GM23248 (cell line): ENCODE measurements at regions not wholly inside any gene's neighbourhood (a gene's known extent, or its start where the extent isn't known, plus 50 kb on each side); places are given as distances from the start of the nearest gene placed in this dataset.

ENCODE experiments used
- DNase-seq: peaks from one replicate; pipeline ENCODE4 v3.0.0-alpha.2; 2015
- H2AFZ ChIP-seq: fragments of 200-600 bp; sonication (generic); 2 replicates; pipeline ENCODE4 v1.6.1; 2016; ENCODE audit warnings: antibody characterized with exemption
- H3F3A ChIP-seq: fragments of 200-600 bp; sonication (generic); 2 replicates; pipeline ENCODE4 v1.6.1; 2016; ENCODE audit warnings: mild to moderate bottlenecking, antibody characterized with exemption, mixed run types; ENCODE audit not compliant: insufficient read depth
- H3K27ac ChIP-seq: fragments of 200-600 bp; sonication (generic); 2 replicates; pipeline ENCODE4 v1.5.1; 2016; ENCODE audit warnings: mild to moderate bottlenecking
- H3K27me3 ChIP-seq: fragments of 200-600 bp; sonication (generic); replicated peaks from 2 replicates; pipeline ENCODE4 v1.6.1; 2016; ENCODE audit warnings: mild to moderate bottlenecking; ENCODE audit not compliant: insufficient read depth
- H3K36me3 ChIP-seq: fragments of 200-600 bp; sonication (generic); 2 replicates; pipeline ENCODE4 v1.6.1; 2016; ENCODE audit warnings: low read depth, mild to moderate bottlenecking
- H3K4me1 ChIP-seq: fragments of 200-600 bp; sonication (generic); 2 replicates; pipeline ENCODE4 v1.6.1; 2016; ENCODE audit warnings: mild to moderate bottlenecking; ENCODE audit not compliant: insufficient read depth
- H3K4me2 ChIP-seq: fragments of 200-600 bp; sonication (generic); one replicate; pipeline ENCODE4 v1.6.1; 2016; ENCODE audit warnings: mild to moderate bottlenecking; ENCODE audit not compliant: unreplicated experiment
- H3K4me3 ChIP-seq: fragments of 200-600 bp; sonication (generic); 2 replicates; pipeline ENCODE4 v1.5.1; 2016; ENCODE audit warnings: mild to moderate bottlenecking
- H3K79me2 ChIP-seq: fragments of 200-600 bp; sonication (generic); 2 replicates; pipeline ENCODE4 v1.6.1; 2016; ENCODE audit warnings: mild to moderate bottlenecking; ENCODE audit not compliant: insufficient read depth
- H3K9ac ChIP-seq: fragments of 200-600 bp; sonication (generic); 2 replicates; pipeline ENCODE4 v1.6.1; 2016; ENCODE audit warnings: mild to moderate bottlenecking
- H3K9me2 ChIP-seq: fragments of 200-600 bp; sonication (generic); 2 replicates; pipeline ENCODE4 v1.6.1; 2016; ENCODE audit warnings: mixed run types, mild to moderate bottlenecking, moderate library complexity; ENCODE audit not compliant: insufficient read depth
- H3K9me3 ChIP-seq: fragments of 200-600 bp; sonication (generic); one replicate; pipeline ENCODE4 v1.6.1; 2017; ENCODE audit warnings: low read depth
- H4K20me1 ChIP-seq: fragments of 200-600 bp; sonication (generic); 2 replicates; pipeline ENCODE4 v1.6.0; 2016; ENCODE audit not compliant: insufficient read depth
- EZH2 ChIP-seq: fragments of 200-600 bp; sonication (generic); IDR thresholded peaks from 2 replicates; pipeline ENCODE4 v1.6.1; 2018; ENCODE audit warnings: antibody characterized with exemption, mild to moderate bottlenecking; ENCODE audit not compliant: insufficient read depth, poor library complexity, severe bottlenecking
- EZH2phosphoT487 ChIP-seq: fragments of 200-600 bp; sonication (generic); IDR thresholded peaks from 2 replicates; pipeline ENCODE4 v1.6.1; 2018; ENCODE audit warnings: antibody characterized with exemption, moderate library complexity, mild to moderate bottlenecking, low read depth; ENCODE audit not compliant: insufficient read depth
- WGBS, 2 experiments: methylation state at CpG; one replicate each; pipeline ENCODE4 v1.1.6; 2015 to 2017; ENCODE audit warnings: low lambda C conversion rate in 2 of 2, low coverage in 1 of 2; ENCODE audit errors: missing lambda C conversion rate in 2 of 2; 5-methylcytosine and 5-hydroxymethylcytosine counted together
- in situ Hi-C: fragments of 300-500 bp; cut with MboI; formaldehyde crosslinking; loops from 2 replicates; pipeline ENCODE4 v1.15.0; 2020

GRCh38 chr18:45551142-45551815, 64.0 kb upstream of the SLC14A2 start:
- Histone ChIP-seq H4K20me1 (no peaks in the 10 kb centered on the region), H3F3A (no peaks in the 10 kb centered on the region), H2AFZ (no peak overlapping the region), H3K36me3 (no peaks in the 10 kb centered on the region), H3K4me1 (no peaks in the 10 kb centered on the region), H3K27me3 (no peaks in the 10 kb centered on the region; the same call in 1 of the 2 replicates), H3K9ac (no peak overlapping the region), H3K9me2 (no peaks in the 10 kb centered on the region), H3K4me2 (no peak overlapping the region), H3K79me2 (no peaks in the 10 kb centered on the region), H3K27ac (no peak overlapping the region), H3K4me3 (no peak overlapping the region), H3K9me3 (no peaks in the 10 kb centered on the region)
- in situ Hi-C loops, result no loop called here
- WGBS, 2 experiments, result 71 to 74% methylated on average over 6 of the region's 6 CpGs
- DNase-seq, result no peak
- TF ChIP-seq EZH2 (no peak), EZH2phosphoT487 (no peak)

GRCh38 chr18:45553723-45554388, 61.4 kb upstream of the SLC14A2 start:
- Histone ChIP-seq H3K27me3 (no peaks in the 10 kb centered on the region; the same call in 1 of the 2 replicates), H2AFZ (no peak overlapping the region), H3K4me3 (no peak overlapping the region), H3F3A (no peaks in the 10 kb centered on the region), H3K9me2 (no peaks in the 10 kb centered on the region), H3K4me2 (no peak overlapping the region), H3K79me2 (no peaks in the 10 kb centered on the region), H3K9ac (no peak overlapping the region), H4K20me1 (no peaks in the 10 kb centered on the region), H3K36me3 (no peaks in the 10 kb centered on the region), H3K27ac (no peak overlapping the region), H3K4me1 (no peaks in the 10 kb centered on the region), H3K9me3 (no peaks in the 10 kb centered on the region)
- 64 to 69% methylated on average over 7 of the region's 7 CpGs for WGBS, 2 experiments
- TF ChIP-seq EZH2phosphoT487, result no peak
- TF ChIP-seq EZH2, result no peak
- in situ Hi-C loops, result no loop called here
- no peak for DNase-seq

GRCh38 chr18:45554389-45554737, 60.9 kb upstream of the SLC14A2 start:
- Histone ChIP-seq H3K4me1 (no peaks in the 10 kb centered on the region), H3K79me2 (no peaks in the 10 kb centered on the region), H3K9me2 (no peaks in the 10 kb centered on the region), H3K9me3 (no peaks in the 10 kb centered on the region), H2AFZ (no peak overlapping the region), H3K4me2 (no peak overlapping the region), H3K9ac (no peak overlapping the region), H3K27ac (no peak overlapping the region), H3K36me3 (no peaks in the 10 kb centered on the region), H3K4me3 (no peak overlapping the region), H4K20me1 (no peaks in the 10 kb centered on the region), H3K27me3 (no peaks in the 10 kb centered on the region; the same call in 1 of the 2 replicates), H3F3A (no peaks in the 10 kb centered on the region)
- 9 to 16% methylated on average over 6 of the region's 6 CpGs for WGBS, 2 experiments
- no peak for DNase-seq
- no peak for TF ChIP-seq EZH2
- TF ChIP-seq EZH2phosphoT487, result no peak
- in situ Hi-C loops, result no loop called here

GRCh38 chr18:45556222-45556621, 59.1 kb upstream of the SLC14A2 start:
- no peak for TF ChIP-seq EZH2phosphoT487
- no peak for TF ChIP-seq EZH2
- H3F3A ChIP-seq, result no peaks in the 10 kb centered on the region
- no peak overlapping the region for H3K27ac ChIP-seq
- H3K36me3 ChIP-seq, result no peaks in the 10 kb centered on the region
- H2AFZ ChIP-seq, result no peak overlapping the region
- 94 to 96% methylated on average over 2 of the region's 2 CpGs for WGBS, 2 experiments
- H3K9me3 ChIP-seq, result no peaks in the 10 kb centered on the region
- no peaks in the 10 kb centered on the region for H3K4me1 ChIP-seq
- no peaks in the 10 kb centered on the region for H4K20me1 ChIP-seq
- no peak for DNase-seq
- no peak overlapping the region for H3K4me3 ChIP-seq
- no peak overlapping the region for H3K9ac ChIP-seq
- no peaks in the 10 kb centered on the region for H3K79me2 ChIP-seq
- in situ Hi-C loops, result no loop called here
- H3K27me3 ChIP-seq, result no peaks in the 10 kb centered on the region
- H3K4me2 ChIP-seq, result no peak overlapping the region
- no peaks in the 10 kb centered on the region for H3K9me2 ChIP-seq
